ENCODE measurements at regions not wholly inside any gene's neighbourhood (a gene's known extent, or its start where the extent isn't known, plus 50 kb on each side); places are given as distances from the start of the nearest gene placed in this dataset.

DNA sequence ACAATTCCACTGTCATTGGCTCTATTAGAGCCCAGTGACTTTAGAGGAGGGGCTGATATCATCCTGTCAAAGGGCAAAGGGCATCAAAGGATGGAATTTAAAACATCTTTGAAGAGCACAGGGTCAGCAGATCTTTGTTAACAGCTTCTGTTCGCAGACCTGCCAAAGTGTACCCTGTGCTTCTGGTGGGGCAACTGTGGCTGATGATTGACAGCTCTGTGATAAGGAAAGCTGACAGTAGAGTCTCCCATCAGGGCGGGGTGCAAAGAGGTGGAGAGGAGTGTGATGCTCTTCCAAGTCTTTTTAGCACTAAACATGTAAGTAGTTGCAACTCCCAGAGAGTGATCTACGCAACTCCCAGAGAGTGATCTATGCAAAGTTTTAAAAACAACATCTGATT is 742.1 kb upstream of the SOX9 start:
- TF ChIP-seq, protein P1, sequence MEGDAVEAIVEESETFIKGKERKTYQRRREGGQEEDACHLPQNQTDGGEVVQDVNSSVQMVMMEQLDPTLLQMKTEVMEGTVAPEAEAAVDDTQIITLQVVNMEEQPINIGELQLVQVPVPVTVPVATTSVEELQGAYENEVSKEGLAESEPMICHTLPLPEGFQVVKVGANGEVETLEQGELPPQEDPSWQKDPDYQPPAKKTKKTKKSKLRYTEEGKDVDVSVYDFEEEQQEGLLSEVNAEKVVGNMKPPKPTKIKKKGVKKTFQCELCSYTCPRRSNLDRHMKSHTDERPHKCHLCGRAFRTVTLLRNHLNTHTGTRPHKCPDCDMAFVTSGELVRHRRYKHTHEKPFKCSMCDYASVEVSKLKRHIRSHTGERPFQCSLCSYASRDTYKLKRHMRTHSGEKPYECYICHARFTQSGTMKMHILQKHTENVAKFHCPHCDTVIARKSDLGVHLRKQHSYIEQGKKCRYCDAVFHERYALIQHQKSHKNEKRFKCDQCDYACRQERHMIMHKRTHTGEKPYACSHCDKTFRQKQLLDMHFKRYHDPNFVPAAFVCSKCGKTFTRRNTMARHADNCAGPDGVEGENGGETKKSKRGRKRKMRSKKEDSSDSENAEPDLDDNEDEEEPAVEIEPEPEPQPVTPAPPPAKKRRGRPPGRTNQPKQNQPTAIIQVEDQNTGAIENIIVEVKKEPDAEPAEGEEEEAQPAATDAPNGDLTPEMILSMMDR (IDR thresholded peaks at IDR 0.05), result no peak
- no peak for TF ChIP-seq POLR2AphosphoS5 (IDR thresholded peaks at IDR 0.05)
